ENCODE measurements at regions not wholly inside any gene's neighbourhood (a gene's known extent, or its start where the extent isn't known, plus 50 kb on each side); places are given as distances from the start of the nearest gene placed in this dataset.

GRCh38 chr5:30997681-30998080, 195.8 kb upstream of the CDH6 start:
- POLR2A ChIA-PET, result no interaction called here
- no peaks in the 10 kb centered on the region for H3K27me3 Mint-ChIP-seq
- DNase-seq (no peak), ATAC-seq (ENCODE audit: low read depth) (no peak)
- no peaks in the 10 kb centered on the region for H3K4me1 Mint-ChIP-seq
- H3K27ac Mint-ChIP-seq, result no peak overlapping the region
- H3K36me3 Mint-ChIP-seq, result no peaks in the 10 kb centered on the region
- H3K9me3 Mint-ChIP-seq, result peaks cover 3% of the 10 kb centered on the region
- H3K4me3 Mint-ChIP-seq, result no peak overlapping the region

DNA sequence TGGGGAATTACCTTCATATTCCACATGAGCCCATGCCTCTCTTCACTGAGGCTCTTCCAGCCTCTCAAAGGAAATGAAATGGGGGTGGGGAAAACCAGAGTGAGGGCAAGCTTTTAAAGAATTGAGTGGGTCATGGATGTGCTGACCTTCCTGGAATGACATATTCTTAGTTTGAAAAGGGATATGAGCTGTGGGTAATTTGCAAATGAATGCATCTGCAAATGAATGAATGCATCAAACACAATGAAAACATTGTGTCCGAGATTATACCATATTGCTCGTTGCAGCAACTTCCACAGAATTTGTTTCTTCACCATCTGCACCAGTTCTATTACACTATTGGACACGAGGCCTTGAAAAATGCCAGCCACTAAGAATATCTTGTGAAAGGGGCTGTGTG, 198.6 kb upstream of the CDH6 start:
- Mint-ChIP-seq H3K9me3 (peaks cover 4% of the 10 kb centered on the region), H3K36me3 (no peaks in the 10 kb centered on the region), H3K27ac (no peak overlapping the region), H3K27me3 (no peaks in the 10 kb centered on the region), H3K4me3 (no peak overlapping the region), H3K4me1 (no peaks in the 10 kb centered on the region)
- ATAC-seq (ENCODE audit: low read depth) (no peak), DNase-seq (no peak)
- POLR2A ChIA-PET, result no interaction called here

- Mint-ChIP-seq H3K36me3 (no peaks in the 10 kb centered on the region), H3K27ac (no peak overlapping the region), H3K4me3 (no peak overlapping the region), H3K9me3 (peaks cover 4% of the 10 kb centered on the region), H3K4me1 (no peaks in the 10 kb centered on the region), H3K27me3 (no peaks in the 10 kb centered on the region)
- ATAC-seq (ENCODE audit: low read depth), result no peak
- no peak for DNase-seq
- POLR2A ChIA-PET, result no interaction called here
Observed at GRCh38 chr5:30994176-30994575, 199.3 kb upstream of the CDH6 start.

DNA sequence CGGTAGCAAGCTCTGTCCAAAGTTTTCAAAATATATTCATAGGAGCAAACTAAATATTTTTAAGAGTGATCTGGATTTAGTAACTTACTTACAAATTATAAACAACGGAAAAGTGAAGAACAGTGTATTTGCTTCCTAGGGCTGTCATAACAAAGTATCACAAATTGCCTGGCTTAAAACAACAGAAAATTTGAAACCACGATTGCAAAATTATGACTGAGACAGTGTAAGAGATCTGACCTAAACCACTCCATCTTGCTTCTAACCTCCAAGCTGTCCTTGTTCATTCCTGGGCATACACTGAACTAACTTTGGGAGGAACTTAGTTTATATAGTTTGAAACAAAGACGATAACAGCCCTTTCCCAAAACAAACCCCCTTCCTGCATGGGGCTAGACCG, 202.0 kb upstream of the CDH6 start:
- Mint-ChIP-seq H3K36me3 (no peaks in the 10 kb centered on the region), H3K27ac (no peak overlapping the region), H3K9me3 (peaks cover 2% of the 10 kb centered on the region), H3K4me1 (no peaks in the 10 kb centered on the region), H3K4me3 (no peak overlapping the region), H3K27me3 (no peaks in the 10 kb centered on the region)
- no peak for DNase-seq
- ATAC-seq (ENCODE audit: low read depth), result no peak
- POLR2A ChIA-PET, result no interaction called here

- Mint-ChIP-seq H3K4me1 (no peaks in the 10 kb centered on the region), H3K36me3 (no peaks in the 10 kb centered on the region)
Observed at GRCh38 chr5:30981576-30981975, 211.9 kb upstream of the CDH6 start.

GRCh38 chr5:30968971-30969370, 224.5 kb upstream of the CDH6 start:
- H3K4me1 Mint-ChIP-seq, result no peaks in the 10 kb centered on the region
- POLR2A ChIA-PET, result no interaction called here
- DNase-seq, result no peak
- no peak for ATAC-seq (ENCODE audit: low read depth)
- no peaks in the 10 kb centered on the region for H3K36me3 Mint-ChIP-seq
- H3K4me3 Mint-ChIP-seq, result no peak overlapping the region
- H3K27me3 Mint-ChIP-seq, result no peaks in the 10 kb centered on the region
- H3K27ac Mint-ChIP-seq, result no peak overlapping the region
- H3K9me3 Mint-ChIP-seq, result peaks cover 7% of the 10 kb centered on the region

More at GRCh38 chr5:30981576-30981975, 211.9 kb upstream of the CDH6 start:
- H3K4me3 Mint-ChIP-seq, result no peak overlapping the region
- POLR2A ChIA-PET, result no interaction called here
- H3K27ac Mint-ChIP-seq, result no peak overlapping the region
- DNase-seq (no peak), ATAC-seq (ENCODE audit: low read depth) (no peak)
- peaks cover 6% of the 10 kb centered on the region for H3K9me3 Mint-ChIP-seq
- no peaks in the 10 kb centered on the region for H3K27me3 Mint-ChIP-seq

GRCh38 chr5:30960036-30960435, 233.4 kb upstream of the CDH6 start:
- H3K4me3 Mint-ChIP-seq, result no peak overlapping the region
- no peak for DNase-seq
- H3K27me3 Mint-ChIP-seq, result no peaks in the 10 kb centered on the region
- H3K4me1 Mint-ChIP-seq, result no peaks in the 10 kb centered on the region
- H3K27ac Mint-ChIP-seq, result no peak overlapping the region
- H3K36me3 Mint-ChIP-seq, result no peaks in the 10 kb centered on the region
- no peaks in the 10 kb centered on the region for H3K9me3 Mint-ChIP-seq
- POLR2A ChIA-PET, result no interaction called here
- ATAC-seq (ENCODE audit: low read depth), result no peak

DNA sequence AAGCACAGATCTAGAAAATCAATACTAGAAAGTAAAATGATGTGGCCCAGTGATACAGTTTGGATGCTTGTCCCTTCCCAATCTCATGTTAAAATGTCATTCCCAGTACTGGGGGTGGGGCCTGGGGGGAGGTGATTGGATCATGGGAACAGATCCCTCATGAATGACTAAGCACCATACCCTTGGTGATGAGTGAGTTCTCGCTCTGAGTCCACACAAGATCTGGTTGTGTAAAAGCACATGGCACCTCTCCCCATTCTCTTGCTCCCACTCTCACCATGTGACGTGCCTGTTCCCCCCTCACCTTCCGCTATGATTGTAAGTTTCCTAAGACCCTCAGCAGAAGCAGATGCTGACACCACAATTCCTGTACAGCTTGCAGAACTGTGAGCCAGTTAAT, 234.2 kb upstream of the CDH6 start:
- Mint-ChIP-seq H3K4me1 (no peaks in the 10 kb centered on the region), H3K27me3 (no peaks in the 10 kb centered on the region), H3K9me3 (no peaks in the 10 kb centered on the region), H3K36me3 (no peaks in the 10 kb centered on the region), H3K27ac (no peak overlapping the region), H3K4me3 (no peak overlapping the region)
- DNase-seq, result no peak
- ATAC-seq (ENCODE audit: low read depth), result no peak
- POLR2A ChIA-PET, result no interaction called here

GRCh38 chr5:30957591-30957990, 235.9 kb upstream of the CDH6 start:
- POLR2A ChIA-PET, result no interaction called here
- no peaks in the 10 kb centered on the region for H3K27me3 Mint-ChIP-seq
- no peak for DNase-seq
- peaks cover 3% of the 10 kb centered on the region for H3K9me3 Mint-ChIP-seq
- H3K4me3 Mint-ChIP-seq, result no peak overlapping the region
- ATAC-seq (ENCODE audit: low read depth), result no peak
- no peaks in the 10 kb centered on the region for H3K36me3 Mint-ChIP-seq
- no peak overlapping the region for H3K27ac Mint-ChIP-seq
- no peaks in the 10 kb centered on the region for H3K4me1 Mint-ChIP-seq

DNA sequence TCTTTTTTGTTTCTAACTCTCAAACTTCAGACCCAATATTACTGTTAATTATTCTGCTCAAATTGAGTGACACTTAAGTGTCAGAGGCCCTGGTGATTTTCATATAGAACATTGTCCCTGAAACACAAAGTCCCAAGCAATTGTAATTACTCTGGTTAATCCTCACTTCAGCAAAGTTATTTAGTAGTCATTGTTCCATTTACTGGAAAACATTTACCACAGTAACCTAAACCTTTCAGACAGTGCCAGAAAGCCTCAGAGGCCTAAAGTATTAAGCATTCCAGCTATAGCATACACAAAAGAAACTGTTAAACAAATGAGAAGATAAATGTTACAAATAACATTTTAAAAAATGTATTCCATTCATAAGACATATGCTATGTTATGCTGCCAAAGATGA, 237.2 kb upstream of the CDH6 start:
- POLR2A ChIA-PET, result no interaction called here
- Mint-ChIP-seq H3K4me3 (no peak overlapping the region), H3K4me1 (no peaks in the 10 kb centered on the region), H3K27me3 (no peaks in the 10 kb centered on the region), H3K27ac (no peak overlapping the region), H3K36me3 (no peaks in the 10 kb centered on the region), H3K9me3 (peaks cover 6% of the 10 kb centered on the region)
- DNase-seq, result no peak
- ATAC-seq (ENCODE audit: low read depth), result no peak

DNA sequence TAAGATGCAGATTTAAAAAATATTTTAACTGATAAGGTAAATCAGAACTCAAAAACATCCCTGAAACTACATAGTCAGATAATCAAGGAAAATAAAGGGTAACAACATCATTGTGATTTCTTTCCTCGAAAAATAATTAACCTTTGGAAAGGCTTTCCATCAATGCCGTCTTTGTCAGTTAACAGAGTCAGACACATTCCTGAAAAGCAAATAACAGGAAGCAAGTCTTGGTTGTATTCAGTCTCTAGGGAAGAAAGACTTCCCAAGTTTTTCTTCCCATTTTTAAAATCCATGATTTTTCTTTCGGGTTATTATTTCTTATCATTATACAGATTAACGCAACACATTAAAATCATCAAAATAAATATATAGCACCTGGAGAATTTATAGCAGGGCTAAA, 256.4 kb upstream of the CDH6 start:
- no peaks in the 10 kb centered on the region for H3K36me3 Mint-ChIP-seq
- no peak for DNase-seq
- no peaks in the 10 kb centered on the region for H3K27me3 Mint-ChIP-seq
- H3K4me3 Mint-ChIP-seq, result no peak overlapping the region
- no peak for ATAC-seq (ENCODE audit: low read depth)
- H3K9me3 Mint-ChIP-seq, result peaks cover 4% of the 10 kb centered on the region
- POLR2A ChIA-PET, result no interaction called here
- no peak overlapping the region for H3K27ac Mint-ChIP-seq
- no peaks in the 10 kb centered on the region for H3K4me1 Mint-ChIP-seq

- ATAC-seq (ENCODE audit: low read depth) (no peak), DNase-seq (no peak)
- no peaks in the 10 kb centered on the region for H3K4me1 Mint-ChIP-seq
- no peaks in the 10 kb centered on the region for H3K36me3 Mint-ChIP-seq
- H3K27ac Mint-ChIP-seq, result no peak overlapping the region
- no peaks in the 10 kb centered on the region for H3K27me3 Mint-ChIP-seq
- POLR2A ChIA-PET, result no interaction called here
- no peak overlapping the region for H3K4me3 Mint-ChIP-seq
- peaks cover 1% of the 10 kb centered on the region for H3K9me3 Mint-ChIP-seq
Observed at GRCh38 chr5:30933599-30933998, 259.9 kb upstream of the CDH6 start.

- ATAC-seq (ENCODE audit: low read depth), result no peak
- H3K27me3 Mint-ChIP-seq, result no peaks in the 10 kb centered on the region
- H3K27ac Mint-ChIP-seq, result no peak overlapping the region
- no peak for DNase-seq
- POLR2A ChIA-PET, result no interaction called here
- no peaks in the 10 kb centered on the region for H3K36me3 Mint-ChIP-seq
- no peak overlapping the region for H3K4me3 Mint-ChIP-seq
- no peaks in the 10 kb centered on the region for H3K4me1 Mint-ChIP-seq
- H3K9me3 Mint-ChIP-seq, result peaks cover 1% of the 10 kb centered on the region
Observed at GRCh38 chr5:30932273-30933017, 261.0 kb upstream of the CDH6 start.

DNA sequence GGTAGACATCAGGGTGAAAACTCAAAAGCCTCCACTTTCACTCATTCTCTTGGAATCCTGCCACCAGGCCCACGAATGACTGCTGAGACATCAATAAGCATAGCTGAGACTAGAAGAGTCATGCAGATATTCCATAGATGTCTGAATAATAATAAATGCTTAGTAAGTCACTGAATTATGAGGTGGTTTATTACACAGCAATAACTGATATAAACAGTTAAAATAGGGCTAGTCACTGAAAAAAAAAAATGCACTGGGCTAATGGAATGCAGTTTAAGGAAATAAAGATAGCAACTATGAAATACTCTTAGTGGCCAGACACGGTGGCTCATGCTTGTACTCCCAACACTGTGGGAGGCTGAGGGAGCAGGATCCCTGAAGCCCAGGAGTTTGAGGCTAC, 262.8 kb upstream of the CDH6 start:
- no peak for DNase-seq
- POLR2A ChIA-PET, result no interaction called here
- Mint-ChIP-seq H3K4me3 (no peak overlapping the region), H3K9me3 (peaks cover 1% of the 10 kb centered on the region), H3K36me3 (no peaks in the 10 kb centered on the region), H3K4me1 (no peaks in the 10 kb centered on the region), H3K27ac (no peak overlapping the region), H3K27me3 (no peaks in the 10 kb centered on the region)
- ATAC-seq (ENCODE audit: low read depth), result no peak

DNA sequence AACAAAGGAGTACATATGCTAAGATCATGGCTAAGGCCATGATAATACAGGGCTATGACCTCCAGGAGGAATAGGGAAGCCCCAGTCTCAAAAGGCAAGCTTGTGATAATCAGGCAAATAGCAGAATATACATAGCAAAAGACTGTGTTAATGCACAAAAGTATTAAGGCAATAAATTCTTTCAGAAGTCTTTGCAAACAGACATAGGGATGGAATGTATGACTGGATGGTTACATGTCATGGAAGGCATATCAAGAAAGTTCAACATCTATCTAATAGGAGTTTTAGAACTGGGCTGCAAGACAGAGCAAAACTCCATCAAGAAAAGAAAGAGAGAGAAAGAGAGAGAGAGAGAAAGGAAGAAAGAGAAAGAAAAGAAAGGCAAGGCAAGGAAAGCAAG, 264.5 kb upstream of the CDH6 start:
- Mint-ChIP-seq H3K9me3 (peaks cover 1% of the 10 kb centered on the region), H3K27me3 (no peaks in the 10 kb centered on the region), H3K36me3 (no peaks in the 10 kb centered on the region), H3K4me3 (no peak overlapping the region), H3K4me1 (no peaks in the 10 kb centered on the region), H3K27ac (no peak overlapping the region)
- POLR2A ChIA-PET, result no interaction called here
- ATAC-seq (ENCODE audit: low read depth) (no peak), DNase-seq (no peak)

Measured in activated naive CD8-positive, alpha-beta T cell treated with anti-CD3 and anti-CD28 coated beads, Interleukin-2, amount 10 ng/mL, durations not matched to agents 7 days and 5 days (primary cell).